ENCODE measurements at regions not wholly inside any gene's neighbourhood (a gene's known extent, or its start where the extent isn't known, plus 50 kb on each side); places are given as distances from the start of the nearest gene placed in this dataset.

GRCh38 chr3:3705090-3705775 is 94.0 kb upstream of the LRRN1 start:
- TF ChIP-seq, protein P1, sequence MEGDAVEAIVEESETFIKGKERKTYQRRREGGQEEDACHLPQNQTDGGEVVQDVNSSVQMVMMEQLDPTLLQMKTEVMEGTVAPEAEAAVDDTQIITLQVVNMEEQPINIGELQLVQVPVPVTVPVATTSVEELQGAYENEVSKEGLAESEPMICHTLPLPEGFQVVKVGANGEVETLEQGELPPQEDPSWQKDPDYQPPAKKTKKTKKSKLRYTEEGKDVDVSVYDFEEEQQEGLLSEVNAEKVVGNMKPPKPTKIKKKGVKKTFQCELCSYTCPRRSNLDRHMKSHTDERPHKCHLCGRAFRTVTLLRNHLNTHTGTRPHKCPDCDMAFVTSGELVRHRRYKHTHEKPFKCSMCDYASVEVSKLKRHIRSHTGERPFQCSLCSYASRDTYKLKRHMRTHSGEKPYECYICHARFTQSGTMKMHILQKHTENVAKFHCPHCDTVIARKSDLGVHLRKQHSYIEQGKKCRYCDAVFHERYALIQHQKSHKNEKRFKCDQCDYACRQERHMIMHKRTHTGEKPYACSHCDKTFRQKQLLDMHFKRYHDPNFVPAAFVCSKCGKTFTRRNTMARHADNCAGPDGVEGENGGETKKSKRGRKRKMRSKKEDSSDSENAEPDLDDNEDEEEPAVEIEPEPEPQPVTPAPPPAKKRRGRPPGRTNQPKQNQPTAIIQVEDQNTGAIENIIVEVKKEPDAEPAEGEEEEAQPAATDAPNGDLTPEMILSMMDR (IDR thresholded peaks at IDR 0.05; ENCODE audit: low read length, missing control alignments), result no peak
- DNase-seq (ENCODE audit: low read depth), result no peak
- no peak overlapping the region for H3K4me3 ChIP-seq (replicated peaks; ENCODE audit: low read depth, low read length)

DNA sequence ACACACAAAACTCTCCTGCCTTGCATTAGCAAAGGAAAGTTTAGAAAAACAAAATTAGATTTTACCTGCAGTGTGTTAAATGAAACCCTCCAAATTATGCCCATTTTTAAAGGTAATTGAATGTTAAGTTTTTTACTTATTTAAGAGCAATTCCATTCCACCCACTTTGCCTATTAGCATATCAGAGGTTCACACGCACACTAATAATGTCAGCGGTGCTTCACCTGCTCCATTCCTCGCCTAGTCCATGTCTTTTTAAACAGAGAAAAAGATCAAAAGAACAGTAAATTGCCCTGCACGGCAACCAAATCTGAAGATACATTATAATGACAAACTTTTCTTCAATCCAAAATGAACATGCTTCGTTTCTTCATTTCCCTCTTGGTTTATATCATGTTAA is 97.3 kb upstream of the LRRN1 start:
- no peak for DNase-seq (ENCODE audit: low read depth)
- no peak overlapping the region for H3K4me3 ChIP-seq (replicated peaks; ENCODE audit: low read depth, low read length)

GRCh38 chr3:3699816-3700633 is 99.2 kb upstream of the LRRN1 start:
- DNase-seq (ENCODE audit: low read depth), result no peak
- no peak overlapping the region for H3K4me3 ChIP-seq (replicated peaks; ENCODE audit: low read depth, low read length)
- TF ChIP-seq, protein P1 (IDR thresholded peaks at IDR 0.05; ENCODE audit: low read length, missing control alignments), result no peak

More for the DNA sequence above, 97.3 kb upstream of the LRRN1 start:
- TF ChIP-seq, protein P1 (IDR thresholded peaks at IDR 0.05; ENCODE audit: low read length, missing control alignments), result no peak

- TF ChIP-seq, protein P1 (IDR thresholded peaks at IDR 0.05; ENCODE audit: low read length, missing control alignments), result no peak
- no peak overlapping the region for H3K4me3 ChIP-seq (replicated peaks; ENCODE audit: low read depth, low read length)
- DNase-seq (ENCODE audit: low read depth), result no peak
Observed at GRCh38 chr3:3699407-3699806, 99.8 kb upstream of the LRRN1 start.

DNA sequence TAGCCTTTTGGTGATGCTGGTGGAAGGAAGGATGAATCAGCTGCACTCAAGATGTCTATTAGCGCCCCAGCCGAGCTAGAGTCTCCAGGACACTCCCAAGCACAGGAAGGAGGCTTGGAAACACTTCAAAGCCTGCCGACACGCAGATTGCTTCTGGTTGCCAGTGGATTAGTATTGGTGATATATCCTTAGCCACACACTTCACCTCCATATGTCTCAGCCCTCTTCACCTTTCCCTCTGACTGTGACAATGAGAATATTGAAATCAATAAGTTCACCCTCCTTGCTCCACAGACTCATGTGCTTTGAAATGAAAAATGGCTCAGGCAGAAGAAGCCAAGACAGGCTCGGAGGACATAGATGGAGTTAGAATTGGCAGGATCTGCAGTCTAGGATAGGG is 102.9 kb upstream of the LRRN1 start:
- TF ChIP-seq, protein P1 (IDR thresholded peaks at IDR 0.05; ENCODE audit: low read length, missing control alignments), result no peak
- no peak overlapping the region for H3K4me3 ChIP-seq (replicated peaks; ENCODE audit: low read depth, low read length)
- DNase-seq (ENCODE audit: low read depth), result no peak

DNA sequence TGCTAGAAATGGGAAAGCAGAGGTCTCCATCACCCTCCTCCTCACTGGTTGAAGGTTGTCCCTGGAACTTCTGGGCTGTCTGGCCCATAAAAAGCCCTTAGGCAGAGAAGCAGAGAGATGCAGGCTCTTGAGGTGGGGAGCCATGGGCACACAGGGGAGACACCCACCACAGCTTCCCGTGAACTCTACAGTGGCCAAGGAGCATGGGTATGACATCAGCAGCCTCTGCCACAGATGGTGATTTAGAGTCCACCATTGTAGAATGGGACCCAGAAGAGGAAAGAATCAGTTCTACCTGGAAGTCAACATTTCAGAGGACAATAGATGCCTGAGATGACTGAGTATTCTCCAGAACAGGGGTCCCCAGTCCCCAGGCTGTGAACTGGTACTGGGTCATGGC is 105.6 kb upstream of the LRRN1 start:
- no peak overlapping the region for H3K4me3 ChIP-seq (replicated peaks; ENCODE audit: low read depth, low read length)
- TF ChIP-seq, protein P1 (IDR thresholded peaks at IDR 0.05; ENCODE audit: low read length, missing control alignments), result no peak
- no peak for DNase-seq (ENCODE audit: low read depth)
